A549 (cell line): ENCODE measurements at regions not wholly inside any gene's neighbourhood (a gene's known extent, or its start where the extent isn't known, plus 50 kb on each side); places are given as distances from the start of the nearest gene placed in this dataset.

Source experiments
- REST ChIP-seq: fragments of 200-600 bp; sonication (generic); IDR thresholded peaks from 2 replicates; pipeline ENCODE4 v1.6.1; 2016; ENCODE audit warnings: antibody characterized with exemption, mild to moderate bottlenecking, moderate library complexity
- TF ChIP-seq, protein P1 (sequence below): fragments of >200 bp; sonication (Bioruptor Twin); formaldehyde crosslinking; IDR thresholded peaks from 3 replicates; pipeline ENCODE4 v1.5.1; 2016

GRCh38 chr3:53996141-53996874, 104.6 kb upstream of the SELENOK start:
- TF ChIP-seq, protein P1, sequence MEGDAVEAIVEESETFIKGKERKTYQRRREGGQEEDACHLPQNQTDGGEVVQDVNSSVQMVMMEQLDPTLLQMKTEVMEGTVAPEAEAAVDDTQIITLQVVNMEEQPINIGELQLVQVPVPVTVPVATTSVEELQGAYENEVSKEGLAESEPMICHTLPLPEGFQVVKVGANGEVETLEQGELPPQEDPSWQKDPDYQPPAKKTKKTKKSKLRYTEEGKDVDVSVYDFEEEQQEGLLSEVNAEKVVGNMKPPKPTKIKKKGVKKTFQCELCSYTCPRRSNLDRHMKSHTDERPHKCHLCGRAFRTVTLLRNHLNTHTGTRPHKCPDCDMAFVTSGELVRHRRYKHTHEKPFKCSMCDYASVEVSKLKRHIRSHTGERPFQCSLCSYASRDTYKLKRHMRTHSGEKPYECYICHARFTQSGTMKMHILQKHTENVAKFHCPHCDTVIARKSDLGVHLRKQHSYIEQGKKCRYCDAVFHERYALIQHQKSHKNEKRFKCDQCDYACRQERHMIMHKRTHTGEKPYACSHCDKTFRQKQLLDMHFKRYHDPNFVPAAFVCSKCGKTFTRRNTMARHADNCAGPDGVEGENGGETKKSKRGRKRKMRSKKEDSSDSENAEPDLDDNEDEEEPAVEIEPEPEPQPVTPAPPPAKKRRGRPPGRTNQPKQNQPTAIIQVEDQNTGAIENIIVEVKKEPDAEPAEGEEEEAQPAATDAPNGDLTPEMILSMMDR: no peak
- no peak for TF ChIP-seq REST
